GM12892 (cell line): ENCODE measurements at regions not wholly inside any gene's neighbourhood (a gene's known extent, or its start where the extent isn't known, plus 50 kb on each side); places are given as distances from the start of the nearest gene placed in this dataset.

Experiments used
- DNase-seq: peaks from one replicate; pipeline ENCODE4 v3.0.0; 2011; ENCODE audit not compliant: insufficient read length
- FAIRE-seq: peaks from 2 replicates; lab custom pipeline; 2011; peaks lifted over from hg19 to GRCh38; lab: Jason Lieb, UNC
- POLR2A ChIP-seq: IDR thresholded peaks from 2 replicates; pipeline ENCODE4 v1.6.1; 2011; ENCODE audit warnings: low read depth, low read length, control low read depth
- POLR2AphosphoS5 ChIP-seq: IDR thresholded peaks from 2 replicates; pipeline ENCODE4 v1.6.1; 2011; ENCODE audit warnings: low read depth, low read length, control low read depth
- TAF1 ChIP-seq: IDR thresholded peaks from 2 replicates; pipeline ENCODE4 v1.6.1; 2011; ENCODE audit warnings: low read depth, mild to moderate bottlenecking, control low read depth, low read length, borderline replicate concordance

DNA sequence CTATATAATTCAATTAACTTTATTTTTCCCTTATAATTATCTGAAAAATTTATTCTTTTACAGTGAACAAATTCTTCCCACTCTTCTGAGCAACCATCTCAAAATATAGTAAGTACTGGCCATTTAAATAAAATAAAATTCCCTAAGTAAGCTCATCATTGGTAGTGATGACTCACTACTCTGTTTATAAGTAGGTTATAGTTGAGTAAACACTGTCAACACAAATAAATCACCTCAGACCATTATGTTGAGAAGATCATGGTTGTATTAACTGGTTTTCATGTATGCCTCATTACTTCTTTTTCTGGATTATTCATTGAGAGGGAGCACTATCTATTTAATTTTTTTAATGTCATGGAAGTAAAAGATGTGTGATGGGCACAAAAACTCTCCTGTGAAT is 220.5 kb downstream of the SEC23A start:
- no peak for FAIRE-seq
- TF ChIP-seq POLR2AphosphoS5 (no peak), POLR2A (no peak), TAF1 (no peak)
- no peak for DNase-seq

DNA sequence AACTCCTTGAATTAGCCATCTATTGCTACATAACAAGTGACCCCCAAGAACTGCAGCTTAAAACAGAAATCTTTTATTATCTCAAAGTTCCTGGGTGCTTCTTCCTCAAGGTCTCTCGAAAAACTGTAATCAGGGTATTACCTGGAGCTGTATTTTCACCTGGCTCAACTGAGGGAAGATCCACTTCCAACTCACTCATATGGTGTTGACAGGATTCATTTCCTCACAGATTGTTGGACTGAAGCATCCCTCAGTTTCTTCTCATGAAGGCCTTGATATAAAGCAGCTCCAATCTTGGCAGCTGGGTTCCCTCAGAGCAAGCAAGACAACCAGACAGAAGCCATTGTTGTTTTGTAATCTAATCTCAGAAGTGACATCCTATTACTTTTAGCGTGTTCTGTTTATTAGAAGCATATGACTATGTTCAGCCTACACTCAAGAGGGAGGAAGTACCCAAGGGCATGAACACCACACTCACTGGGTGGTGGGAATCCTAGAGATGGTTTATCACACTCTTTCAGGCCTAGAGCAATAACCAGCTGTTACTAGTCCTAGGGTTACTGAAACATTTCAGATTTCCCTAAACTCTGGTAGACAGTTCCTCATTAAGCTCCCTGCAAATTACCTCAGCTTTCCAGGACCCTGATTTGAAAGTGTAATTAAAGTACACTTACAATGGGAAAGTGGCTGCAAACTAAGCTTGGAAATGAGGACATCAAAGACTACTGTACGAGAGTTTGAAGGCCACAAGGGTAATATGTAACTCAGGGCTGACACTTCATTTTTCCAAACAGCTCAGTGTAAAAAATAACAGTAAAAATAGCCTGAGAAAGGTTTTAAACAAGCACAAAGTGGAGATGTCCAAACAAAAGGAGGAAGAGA is 222.2 kb downstream of the SEC23A start:
- DNase-seq (no peak), FAIRE-seq (no peak)
- TF ChIP-seq TAF1 (no peak), POLR2AphosphoS5 (no peak), POLR2A (no peak)

DNA sequence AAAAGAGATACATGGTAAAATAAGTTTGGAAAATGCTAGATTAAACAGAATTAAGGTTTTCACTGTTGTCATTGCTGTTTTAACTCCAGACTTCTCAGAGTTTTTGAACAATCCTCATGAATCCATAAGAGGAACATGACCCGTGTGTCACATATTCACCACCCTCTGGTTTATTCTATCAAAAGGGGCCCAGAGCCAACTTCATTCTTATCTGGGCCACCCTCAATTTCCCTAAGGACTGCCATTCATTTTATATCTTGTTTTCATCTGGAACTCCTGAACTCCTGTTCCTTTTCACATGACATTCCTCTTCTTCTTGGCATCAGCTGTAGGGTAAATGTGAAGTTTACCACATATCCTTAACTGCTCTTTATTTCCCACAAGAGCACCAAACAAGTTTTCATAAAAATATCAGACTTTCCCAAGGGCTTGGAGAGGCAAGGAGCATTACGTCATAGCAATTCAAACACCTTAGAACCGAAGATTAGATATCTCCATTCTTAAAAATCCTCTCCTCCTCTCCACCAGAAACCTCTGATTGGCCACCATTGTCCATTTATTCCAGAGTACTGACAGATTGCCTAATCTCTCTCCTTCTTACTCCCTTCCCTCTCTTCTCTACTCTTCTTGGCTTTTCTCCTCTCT is 225.2 kb downstream of the SEC23A start:
- FAIRE-seq (no peak), DNase-seq (no peak)
- no peak for TF ChIP-seq POLR2A
- no peak for TF ChIP-seq TAF1
- TF ChIP-seq POLR2AphosphoS5 = no peak

DNA sequence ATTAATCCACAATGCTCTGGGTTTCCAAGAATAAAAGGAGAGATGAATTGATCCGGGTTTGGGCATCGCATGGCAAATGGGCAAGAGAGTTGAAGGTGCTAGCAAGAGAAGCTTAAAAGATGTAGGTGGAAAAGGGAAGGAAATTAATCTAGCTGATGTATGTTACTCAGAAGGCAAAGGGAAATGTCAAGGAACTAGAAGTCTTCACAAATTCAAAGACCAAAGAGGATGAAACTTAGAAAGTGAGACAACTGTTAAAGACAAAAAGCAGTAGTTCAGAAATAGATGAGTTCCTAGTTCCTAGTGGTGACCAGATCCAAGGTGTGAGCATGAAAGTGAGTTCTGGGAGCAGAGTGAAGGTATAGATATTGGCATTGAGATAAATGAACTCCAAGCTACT is 228.3 kb downstream of the SEC23A start:
- FAIRE-seq (no peak), DNase-seq (no peak)
- TF ChIP-seq POLR2AphosphoS5 = no peak
- TF ChIP-seq TAF1 = no peak

DNA sequence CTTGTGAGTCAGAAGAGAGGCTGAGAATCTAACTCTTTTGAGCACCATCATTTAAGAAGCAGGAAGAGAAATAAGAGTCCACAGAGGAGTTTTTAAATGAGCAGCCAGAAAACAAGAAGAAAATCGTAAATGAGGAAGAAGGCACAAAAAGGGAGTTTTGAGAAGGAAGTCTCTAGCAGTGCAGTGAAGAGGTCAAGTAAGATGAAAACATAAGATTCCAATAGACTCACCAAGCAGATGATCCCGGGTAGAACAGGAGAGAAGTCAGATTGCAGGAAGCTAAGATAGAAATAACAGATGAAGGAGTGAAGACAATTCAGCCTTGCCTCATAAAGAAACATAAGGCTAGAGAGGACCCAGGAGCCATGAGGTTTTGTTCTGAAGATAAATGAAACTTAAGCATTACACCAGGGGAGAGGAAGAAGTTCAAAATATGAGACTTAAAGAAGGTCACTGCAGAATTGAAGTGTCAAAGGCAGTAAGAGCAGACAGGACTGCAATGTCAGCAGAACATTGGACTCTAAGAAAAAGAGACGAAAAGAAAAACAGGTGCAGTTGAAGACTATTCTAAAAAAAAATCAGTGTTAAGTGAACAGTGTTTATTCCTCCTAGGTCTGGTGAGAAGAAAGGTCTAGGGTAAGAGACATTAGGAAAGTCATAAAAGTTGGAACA is 229.0 kb downstream of the SEC23A start:
- FAIRE-seq = no peak
- DNase-seq = no peak
- TF ChIP-seq TAF1 (no peak), POLR2A (no peak), POLR2AphosphoS5 (no peak)

DNA sequence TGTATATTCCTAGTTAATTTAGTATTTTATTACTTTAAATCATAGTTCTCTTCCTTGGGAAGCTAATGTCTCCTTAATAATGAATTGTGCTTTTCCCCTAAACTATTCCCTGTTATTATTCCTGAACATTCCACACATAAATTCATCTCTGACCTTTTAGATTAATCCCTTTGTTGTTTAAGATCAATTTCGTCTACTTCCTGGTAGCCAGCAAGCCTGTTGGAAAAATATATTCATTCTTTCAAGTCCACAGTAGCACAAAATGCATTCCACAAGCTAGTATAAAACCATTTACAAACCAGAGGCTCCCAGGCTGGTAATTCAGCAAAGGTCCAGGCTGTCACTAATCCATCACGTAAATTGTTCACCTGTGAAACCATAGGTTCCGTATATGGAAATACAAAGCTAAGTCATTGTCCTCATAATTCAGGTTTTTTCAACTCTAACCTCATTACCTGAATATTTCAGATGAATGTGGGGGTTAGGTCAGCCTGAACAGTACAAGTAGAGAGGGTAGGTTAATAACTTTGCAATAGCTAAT is 232.7 kb downstream of the SEC23A start:
- FAIRE-seq = no peak
- DNase-seq = no peak
- TF ChIP-seq POLR2A = no peak
- TF ChIP-seq TAF1 = no peak
- no peak for TF ChIP-seq POLR2AphosphoS5

DNA sequence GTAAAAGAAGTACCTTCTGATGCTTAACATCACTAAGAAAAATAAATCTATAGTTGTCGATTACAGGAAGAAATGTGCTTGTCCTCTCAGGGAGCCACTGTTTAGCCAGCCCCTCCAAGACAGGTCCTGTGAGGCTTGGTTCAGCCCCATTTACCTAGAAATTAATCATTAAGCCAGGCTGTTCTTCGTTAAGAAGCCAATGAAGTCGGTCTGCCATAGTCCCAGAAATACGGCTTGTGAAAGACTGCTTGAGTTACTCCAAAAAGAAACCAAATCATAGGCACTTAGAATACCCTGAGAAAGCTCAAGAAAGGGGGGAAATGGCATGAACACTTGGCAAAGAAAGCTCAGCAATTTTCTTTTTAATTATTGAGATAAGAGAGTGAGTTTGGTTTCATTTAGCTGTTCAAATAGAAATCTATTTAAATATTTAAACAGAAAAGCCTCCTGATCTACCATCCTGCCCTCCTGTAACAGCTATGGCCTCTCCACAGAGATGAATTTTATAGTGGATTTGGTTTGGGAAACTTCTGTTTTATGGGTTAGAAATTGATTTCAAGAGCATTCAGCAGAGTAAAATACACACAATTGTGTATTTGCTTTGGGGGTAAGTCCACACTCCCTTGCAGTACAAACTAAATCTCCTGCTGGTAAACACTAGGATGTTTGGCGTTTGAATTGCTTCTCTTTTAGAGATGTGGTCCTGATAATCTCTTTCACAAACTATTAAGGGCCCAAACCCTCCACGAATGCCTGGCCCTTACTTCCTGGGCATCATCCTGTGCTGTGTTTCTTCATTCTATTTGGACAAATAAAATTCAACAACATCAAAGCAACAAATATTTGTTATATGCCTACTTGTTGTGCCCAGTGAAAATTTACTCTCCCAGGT is 234.4 kb downstream of the SEC23A start:
- no peak for DNase-seq
- no peak for TF ChIP-seq TAF1
- TF ChIP-seq POLR2A = no peak
- TF ChIP-seq POLR2AphosphoS5 = no peak
- no peak for FAIRE-seq

DNA sequence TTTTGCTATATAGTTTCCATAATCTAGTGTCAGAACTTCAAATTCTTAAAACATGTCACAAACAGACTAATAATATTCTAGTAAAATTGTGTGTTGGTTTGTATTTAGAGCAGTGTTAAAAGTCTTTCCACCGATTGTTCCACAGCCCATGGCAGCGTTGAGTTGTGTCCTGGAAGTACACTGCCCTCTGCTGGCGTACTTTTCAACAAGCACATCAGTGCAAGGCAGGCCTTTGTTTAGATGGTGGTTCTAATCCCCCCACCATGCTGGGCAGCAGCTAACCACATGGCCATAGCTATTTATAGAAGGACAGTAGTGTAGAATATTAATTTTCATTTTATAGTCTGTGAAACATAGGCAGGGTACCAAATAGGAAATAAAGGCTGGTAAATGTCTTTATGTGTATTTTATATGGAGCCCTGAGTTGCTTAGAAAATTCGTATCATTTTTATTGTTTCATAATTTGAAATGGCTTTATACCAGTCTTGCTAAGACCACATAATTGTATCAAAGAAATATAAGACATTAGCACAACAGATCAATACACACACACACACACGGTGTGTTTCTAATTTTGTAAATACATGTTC is 235.4 kb downstream of the SEC23A start:
- TF ChIP-seq POLR2A (no peak), TAF1 (no peak), POLR2AphosphoS5 (no peak)
- no peak for DNase-seq
- peak; percentile 79 for FAIRE-seq

DNA sequence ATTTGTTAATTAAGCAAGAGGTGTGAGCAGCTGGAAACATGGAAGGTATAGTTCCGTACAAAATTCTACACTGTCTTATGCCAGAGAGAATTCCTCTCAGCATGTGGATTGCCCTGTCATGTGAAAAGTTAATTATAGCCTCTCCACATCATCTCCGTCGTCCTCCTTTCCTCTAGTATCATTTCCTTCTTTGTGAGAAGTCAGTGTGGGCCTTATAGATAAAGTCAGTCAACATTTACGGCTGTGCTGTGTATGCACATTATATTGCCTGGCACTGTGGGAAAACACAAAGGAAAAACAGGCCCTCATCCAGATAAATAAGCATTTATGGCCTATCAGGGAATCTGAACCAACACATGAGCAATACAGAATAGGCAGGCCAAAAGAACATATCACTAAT is 236.6 kb downstream of the SEC23A start:
- DNase-seq (no peak), FAIRE-seq (no peak)
- TF ChIP-seq POLR2A = no peak

DNA sequence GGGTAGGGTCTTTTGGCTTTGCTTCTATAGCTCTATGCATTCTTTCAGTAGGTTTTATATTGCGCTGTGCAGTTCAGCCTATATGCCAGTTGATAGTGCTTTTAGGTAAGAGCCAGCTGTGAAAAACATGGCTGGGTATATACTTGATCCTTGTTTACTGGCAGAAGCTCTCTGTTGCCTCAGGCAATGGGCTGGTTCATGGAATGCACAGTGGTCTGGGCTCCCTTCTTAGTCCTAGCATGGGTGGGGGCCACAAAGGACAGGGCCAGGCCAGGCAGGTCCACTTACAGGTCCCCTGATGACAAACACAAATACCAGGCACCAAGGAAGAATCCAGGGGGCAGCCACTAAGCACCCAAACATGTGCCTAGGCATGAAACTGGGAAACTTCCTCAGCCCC is 240.7 kb downstream of the SEC23A start:
- TF ChIP-seq POLR2A = no peak
- FAIRE-seq (no peak), DNase-seq (no peak)

DNA sequence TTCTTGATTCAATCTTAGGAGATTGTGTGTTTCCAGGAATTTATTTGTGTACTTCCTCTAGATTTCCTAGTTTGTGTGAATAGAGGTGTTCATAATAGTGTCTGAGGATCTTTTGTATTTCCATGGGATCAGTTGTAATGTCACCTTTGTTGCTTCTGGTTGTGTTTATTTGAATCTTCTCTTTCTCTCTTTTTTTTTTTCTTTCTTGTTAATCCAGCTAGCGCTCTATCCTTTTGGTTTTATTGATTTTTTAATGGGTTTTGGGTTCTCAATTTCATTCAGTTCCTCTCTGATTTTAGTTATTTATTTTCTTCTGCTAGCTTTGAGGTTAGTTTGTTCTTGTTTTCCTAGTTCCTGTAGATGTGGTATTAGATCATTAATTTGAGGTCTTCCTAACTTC is 242.5 kb downstream of the SEC23A start:
- FAIRE-seq = no peak
- no peak for DNase-seq
- no peak for TF ChIP-seq POLR2AphosphoS5
- no peak for TF ChIP-seq POLR2A
- TF ChIP-seq TAF1 = no peak

DNA sequence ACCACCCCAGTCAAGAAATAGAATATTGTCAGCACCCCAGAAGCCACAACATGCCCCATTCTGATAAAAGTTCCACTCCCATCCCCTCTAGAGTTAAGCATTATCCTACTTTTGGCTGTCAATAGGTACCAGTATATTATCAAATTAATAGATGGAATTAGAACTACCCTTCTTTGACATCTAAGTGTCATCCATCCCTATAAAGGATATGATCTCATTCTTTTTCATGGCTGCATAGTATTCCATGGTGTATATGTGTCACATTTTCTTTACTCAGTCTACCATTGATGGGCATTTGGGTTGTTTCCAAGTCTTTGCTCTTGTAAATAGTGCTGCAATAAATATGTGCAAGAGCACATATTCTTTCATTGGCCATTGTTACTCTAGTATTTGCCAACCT is 246.2 kb downstream of the SEC23A start:
- no peak for TF ChIP-seq POLR2A
- TF ChIP-seq POLR2AphosphoS5 = no peak
- TF ChIP-seq TAF1 = no peak
- no peak for DNase-seq
- no peak for FAIRE-seq
